H9 (cell line): ENCODE measurements at regions not wholly inside any gene's neighbourhood (a gene's known extent, or its start where the extent isn't known, plus 50 kb on each side); places are given as distances from the start of the nearest gene placed in this dataset.
A peak's percentile ranks its signal among the peaks of the same experiment; 100 is the strongest.
"Not testable (repeated sequence)": the region's sequence is repeated elsewhere in the genome, so short reads cannot be mapped to it uniquely, and the experiment has no call there.

Source experiments
- DNase-seq: peaks from one replicate; pipeline ENCODE4 v3.0.0-alpha.2; 2017
- H2AFZ ChIP-seq: one replicate; pipeline ENCODE4 v1.6.1; 2013; ENCODE audit warnings: mild to moderate bottlenecking, low read length, control low read depth, moderate library complexity
- H2AK5ac ChIP-seq: 2 replicates; pipeline ENCODE4 v1.6.1; 2013; ENCODE audit warnings: low read length, control low read depth, mixed read lengths; ENCODE audit not compliant: insufficient read length
- H2BK120ac ChIP-seq: one replicate; pipeline ENCODE4 v1.6.1; 2013; ENCODE audit warnings: low read depth, mild to moderate bottlenecking, low read length, control low read depth, inconsistent platforms; ENCODE audit not compliant: poor library complexity, severe bottlenecking
- H2BK12ac ChIP-seq: 2 replicates; pipeline ENCODE4 v1.6.1; 2013; ENCODE audit warnings: low read length, control low read depth, mixed read lengths, low read depth; ENCODE audit not compliant: insufficient read length
- H2BK15ac ChIP-seq: 2 replicates; pipeline ENCODE4 v1.6.1; 2013; ENCODE audit warnings: low read depth, low read length, control low read depth
- H2BK20ac ChIP-seq: one replicate; pipeline ENCODE4 v1.6.1; 2013; ENCODE audit warnings: low read depth, mild to moderate bottlenecking, low read length, control low read depth, inconsistent platforms; ENCODE audit not compliant: poor library complexity, severe bottlenecking
- H2BK5ac ChIP-seq: 2 replicates; pipeline ENCODE4 v1.6.1; 2013; ENCODE audit warnings: low read length, control low read depth, mixed read lengths; ENCODE audit not compliant: insufficient read length
- H3K14ac ChIP-seq: 2 replicates; pipeline ENCODE4 v1.6.1; 2013; ENCODE audit warnings: low read length, control low read depth; ENCODE audit not compliant: insufficient read depth
- H3K18ac ChIP-seq: 2 replicates; pipeline ENCODE4 v1.6.1; 2013; ENCODE audit warnings: low read depth, mild to moderate bottlenecking, mixed read lengths, low read length, control low read depth; ENCODE audit not compliant: insufficient read length
- H3K23ac ChIP-seq: 2 replicates; pipeline ENCODE4 v1.6.1; 2013; ENCODE audit warnings: low read length, control low read depth, mixed read lengths, low read depth; ENCODE audit not compliant: insufficient read length
- H3K23me2 ChIP-seq: 2 replicates; pipeline ENCODE4 v1.6.1; 2013; ENCODE audit warnings: low read depth, mild to moderate bottlenecking, mixed read lengths, low read length, control low read depth; ENCODE audit not compliant: insufficient read length, poor library complexity, severe bottlenecking
- H3K27ac ChIP-seq: 2 replicates; pipeline ENCODE4 v1.5.1; 2013; ENCODE audit warnings: low read length, control low read depth, mixed read lengths, low read depth; ENCODE audit not compliant: insufficient read length
- H3K27me3 ChIP-seq: 2 replicates; pipeline ENCODE4 v1.6.1; 2013; ENCODE audit warnings: low read length, control low read depth, inconsistent platforms; ENCODE audit not compliant: insufficient read depth
- H3K4ac ChIP-seq: 2 replicates; pipeline ENCODE4 v1.6.1; 2013; ENCODE audit warnings: low read depth, mild to moderate bottlenecking, control low read depth, inconsistent platforms, low read length, moderate library complexity
- H3K4me1 ChIP-seq: 2 replicates; pipeline ENCODE4 v1.6.1; 2013; ENCODE audit warnings: low read length, control low read depth, inconsistent platforms; ENCODE audit not compliant: insufficient read depth
- H3K4me2 ChIP-seq: 2 replicates; pipeline ENCODE4 v1.6.1; 2013; ENCODE audit warnings: low read length, control low read depth, mixed read lengths; ENCODE audit not compliant: insufficient read length, insufficient read depth
- H3K56ac ChIP-seq: 2 replicates; pipeline ENCODE4 v1.6.1; 2013; ENCODE audit warnings: low read depth, mild to moderate bottlenecking, mixed read lengths, low read length, control low read depth; ENCODE audit not compliant: insufficient read length
- H3K79me1 ChIP-seq: 2 replicates; pipeline ENCODE4 v1.6.1; 2013; ENCODE audit warnings: low read depth, mild to moderate bottlenecking, moderate library complexity, low read length, control low read depth, inconsistent platforms; ENCODE audit not compliant: insufficient read depth, poor library complexity, severe bottlenecking
- H3K79me2 ChIP-seq: 2 replicates; pipeline ENCODE4 v1.6.1; 2013; ENCODE audit warnings: low read length, control low read depth, inconsistent platforms; ENCODE audit not compliant: insufficient read depth
- H3K9ac ChIP-seq: 2 replicates; pipeline ENCODE4 v1.6.1; 2013; ENCODE audit warnings: low read length, control low read depth, mixed read lengths; ENCODE audit not compliant: insufficient read length; ENCODE audit errors: extremely low read depth
- H3K9me3 ChIP-seq: one replicate; pipeline ENCODE4 v1.6.1; 2013; ENCODE audit warnings: low read depth, low read length, inconsistent platforms; ENCODE audit not compliant: control insufficient read depth
- H3T11ph ChIP-seq: one replicate; pipeline ENCODE4 v1.6.1; 2013; ENCODE audit warnings: mild to moderate bottlenecking, low read length, control low read depth, inconsistent platforms
- H4K20me1 ChIP-seq: one replicate; pipeline ENCODE4 v1.6.1; 2013; ENCODE audit not compliant: control insufficient read depth, insufficient read length, insufficient read depth
- H4K5ac ChIP-seq: 2 replicates; pipeline ENCODE4 v1.6.1; 2013; ENCODE audit warnings: low read depth, mild to moderate bottlenecking, mixed read lengths, low read length, control low read depth; ENCODE audit not compliant: insufficient read length
- H4K8ac ChIP-seq: replicated peaks from 2 replicates; pipeline ENCODE4 v1.6.1; 2013; ENCODE audit warnings: low read length, control low read depth, mixed read lengths, low read depth; ENCODE audit not compliant: insufficient read length
- H4K91ac ChIP-seq: 2 replicates; pipeline ENCODE4 v1.6.1; 2013; ENCODE audit warnings: low read depth, mild to moderate bottlenecking, moderate library complexity, mixed read lengths, low read length, control low read depth; ENCODE audit not compliant: insufficient read length
- H3K27ac Mint-ChIP-seq, 3 experiments: 2 replicates in 2 of 3; 3 replicates in 1 of 3; pipeline ENCODE4 v1.8.0; 2020 to 2021; ENCODE audit warnings: mixed read lengths in 3 of 3, mild to moderate bottlenecking in 1 of 3, moderate library complexity in 1 of 3
- H3K27me3 Mint-ChIP-seq: 2 replicates; pipeline ENCODE4 v1.8.0; 2021; ENCODE audit warnings: low read depth, mild to moderate bottlenecking, moderate library complexity, mixed read lengths
- H3K36me3 Mint-ChIP-seq, 3 experiments: 2 replicates in 2 of 3; 3 replicates in 1 of 3; pipeline ENCODE4 v1.8.0; 2020 to 2021; ENCODE audit warnings: low read depth in 3 of 3, mixed read lengths in 3 of 3; ENCODE audit not compliant: insufficient read depth in 1 of 3
- H3K4me1 Mint-ChIP-seq, 2 experiments: 2 replicates each; pipeline ENCODE4 v1.8.0; 2020; ENCODE audit warnings: mixed read lengths in 2 of 2
- H3K4me3 Mint-ChIP-seq, 2 experiments: 2 replicates in 1 of 2; 3 replicates in 1 of 2; pipeline ENCODE4 v1.8.0; 2020 to 2021; ENCODE audit warnings: mild to moderate bottlenecking in 2 of 2, mixed read lengths in 2 of 2, moderate library complexity in 1 of 2
- H3K9me3 Mint-ChIP-seq, 2 experiments: 2 replicates in 1 of 2; 3 replicates in 1 of 2; pipeline ENCODE4 v1.8.0; 2020; ENCODE audit warnings: mild to moderate bottlenecking in 2 of 2, mixed read lengths in 2 of 2, moderate library complexity in 1 of 2
- WGBS: extraction: QIAGEN DNeasy Blood & Tissue Kit; methylation state at CpG from one replicate; pipeline ENCODE4 v1.1.7; 2013; ENCODE audit warnings: missing lambda C conversion rate, low lambda C conversion rate, mixed read lengths; ENCODE audit not compliant: insufficient read length; ENCODE audit errors: extremely low coverage; 5-methylcytosine and 5-hydroxymethylcytosine counted together
- TF ChIP-seq, protein P1 (sequence below): fragments of 200-600 bp; sonication (generic); conservative IDR thresholded peaks from 3 replicates; pipeline ENCODE4 v1.8.0; 2021; ENCODE audit warnings: antibody characterized with exemption, mild to moderate bottlenecking

DNA sequence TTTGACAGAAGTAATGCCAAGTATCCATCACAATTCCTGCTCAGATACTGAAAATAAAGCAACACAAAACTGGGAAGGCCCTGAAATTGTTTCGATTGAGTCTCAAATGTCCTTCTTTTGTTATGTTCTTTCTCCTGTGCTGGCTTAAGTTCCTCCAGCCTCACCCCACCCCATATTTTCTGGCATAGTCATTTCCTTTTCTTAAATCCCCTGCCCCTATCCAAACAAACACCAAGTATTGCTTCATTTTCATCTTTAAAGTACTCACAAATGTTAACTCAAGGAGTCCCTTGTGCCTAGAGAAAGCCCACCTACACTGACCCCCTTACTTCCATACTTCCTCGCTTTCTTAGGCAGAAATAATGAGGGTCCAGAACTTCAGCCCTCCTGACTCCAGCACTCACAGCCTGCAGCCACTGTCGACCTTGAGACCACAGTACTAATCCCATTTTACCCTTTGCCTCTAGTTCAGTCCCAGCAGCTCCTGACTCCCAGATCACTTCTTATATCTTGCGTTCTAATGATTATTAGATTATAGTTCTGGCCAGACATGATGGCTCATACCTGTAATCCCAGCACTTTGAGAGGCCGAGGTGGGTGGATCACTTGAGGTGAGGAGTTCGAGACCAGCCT lies 73.2 kb upstream of the ST8SIA6 start:
- peaks cover 0 to 4% (median 3%) of the 10 kb centered on the region in 3 experiments; a peak in 2 of 7 replicates for H3K36me3 Mint-ChIP-seq
- peak overlapping the region in 1 of 2 experiments; percentile 4; a peak in 1 of 5 replicates for H3K4me3 Mint-ChIP-seq
- Histone ChIP-seq H2BK5ac (no peak overlapping the region), H3K4ac (no peak overlapping the region), H3K23ac (no peak overlapping the region), H3T11ph (no peak overlapping the region), H4K5ac (no peak overlapping the region), H2AK5ac (no peak overlapping the region), H2BK120ac (no peak overlapping the region), H3K18ac (no peak overlapping the region), H4K91ac (no peak overlapping the region), H3K79me1 (no peaks in the 10 kb centered on the region), H3K9me3 (no peaks in the 10 kb centered on the region), H3K27me3 (no peaks in the 10 kb centered on the region), H3K4me1 (no peaks in the 10 kb centered on the region), H2BK20ac (no peak overlapping the region), H3K23me2 (no peaks in the 10 kb centered on the region), H3K27ac (peak overlapping the region; percentile 80), H3K79me2 (no peaks in the 10 kb centered on the region), H2BK15ac (no peak overlapping the region), H3K56ac (no peak overlapping the region), H4K8ac (no peak overlapping the region), H3K4me2 (no peak overlapping the region), H3K9ac (no peak overlapping the region), H2AFZ (peak overlapping the region; percentile 19), H3K14ac (no peak overlapping the region), H2BK12ac (no peak overlapping the region), H4K20me1 (no peaks in the 10 kb centered on the region)
- peaks cover 4 to 6% of the 10 kb centered on the region in 2 experiments; a peak in 3 of 5 replicates for H3K9me3 Mint-ChIP-seq
- no CpG with 5 or more reads among the region's 6 CpGs for WGBS
- peak; percentile 31 for DNase-seq
- peak overlapping the region; percentile 17 to 88 (median 63); a peak in 5 of 7 replicates for H3K27ac Mint-ChIP-seq
- H3K4me1 Mint-ChIP-seq: peaks cover 15% of the 10 kb centered on the region in 2 experiments
- no peaks in the 10 kb centered on the region for H3K27me3 Mint-ChIP-seq
- TF ChIP-seq, protein P1, sequence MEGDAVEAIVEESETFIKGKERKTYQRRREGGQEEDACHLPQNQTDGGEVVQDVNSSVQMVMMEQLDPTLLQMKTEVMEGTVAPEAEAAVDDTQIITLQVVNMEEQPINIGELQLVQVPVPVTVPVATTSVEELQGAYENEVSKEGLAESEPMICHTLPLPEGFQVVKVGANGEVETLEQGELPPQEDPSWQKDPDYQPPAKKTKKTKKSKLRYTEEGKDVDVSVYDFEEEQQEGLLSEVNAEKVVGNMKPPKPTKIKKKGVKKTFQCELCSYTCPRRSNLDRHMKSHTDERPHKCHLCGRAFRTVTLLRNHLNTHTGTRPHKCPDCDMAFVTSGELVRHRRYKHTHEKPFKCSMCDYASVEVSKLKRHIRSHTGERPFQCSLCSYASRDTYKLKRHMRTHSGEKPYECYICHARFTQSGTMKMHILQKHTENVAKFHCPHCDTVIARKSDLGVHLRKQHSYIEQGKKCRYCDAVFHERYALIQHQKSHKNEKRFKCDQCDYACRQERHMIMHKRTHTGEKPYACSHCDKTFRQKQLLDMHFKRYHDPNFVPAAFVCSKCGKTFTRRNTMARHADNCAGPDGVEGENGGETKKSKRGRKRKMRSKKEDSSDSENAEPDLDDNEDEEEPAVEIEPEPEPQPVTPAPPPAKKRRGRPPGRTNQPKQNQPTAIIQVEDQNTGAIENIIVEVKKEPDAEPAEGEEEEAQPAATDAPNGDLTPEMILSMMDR: no peak

DNA sequence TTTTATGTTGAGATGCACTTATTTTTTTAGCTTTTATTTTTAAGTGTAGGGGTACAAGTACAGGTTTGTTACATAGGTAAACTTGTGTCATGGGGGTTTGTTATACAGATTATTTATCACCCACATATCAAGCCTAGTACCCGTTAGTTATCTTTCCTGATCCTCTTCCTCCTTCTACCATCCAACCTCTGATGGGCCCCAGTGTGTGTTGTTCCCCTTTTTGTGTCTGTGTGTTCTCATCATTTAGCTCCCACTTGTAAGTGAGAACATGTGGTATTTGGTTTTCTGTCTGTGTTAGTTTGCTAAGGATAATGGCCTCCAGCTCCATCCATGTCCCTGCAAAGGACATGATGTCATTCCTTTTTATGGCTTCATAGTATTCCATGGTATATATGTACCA lies 72.2 kb upstream of the ST8SIA6 start:
- H2BK12ac ChIP-seq, H3K23me2 ChIP-seq, H2BK20ac ChIP-seq, H3K36me3 Mint-ChIP-seq, H3K27me3 Mint-ChIP-seq, H3K4ac ChIP-seq, H3K56ac ChIP-seq, H3K9me3 ChIP-seq, H4K8ac ChIP-seq, H3K27me3 ChIP-seq, DNase-seq, H3K9me3 Mint-ChIP-seq, H3K79me1 ChIP-seq, H4K91ac ChIP-seq, H3K18ac ChIP-seq, H3K27ac ChIP-seq, H3K23ac ChIP-seq, H3K14ac ChIP-seq, H3T11ph ChIP-seq, H2BK120ac ChIP-seq, H3K9ac ChIP-seq, H4K5ac ChIP-seq, H2BK15ac ChIP-seq, H3K4me3 Mint-ChIP-seq, H3K79me2 ChIP-seq, H3K27ac Mint-ChIP-seq, H4K20me1 ChIP-seq, H2AFZ ChIP-seq, H2BK5ac ChIP-seq, H2AK5ac ChIP-seq, H3K4me1 ChIP-seq, H3K4me2 ChIP-seq: not testable (repeated sequence)
- peaks cover 15% of the 10 kb centered on the region in 2 experiments for H3K4me1 Mint-ChIP-seq
- no CpG with 5 or more reads among the region's 1 CpG for WGBS
